OCI-LY1 (cell line): ENCODE measurements at regions not wholly inside any gene's neighbourhood (a gene's known extent, or its start where the extent isn't known, plus 50 kb on each side); places are given as distances from the start of the nearest gene placed in this dataset.

Source experiments
- H2AFZ ChIP-seq: fragments of 200-600 bp; sonication (generic), shearing (Covaris generic); 2 replicates; pipeline ENCODE4 v1.6.0; 2014; ENCODE audit warnings: antibody characterized with exemption, mild to moderate bottlenecking, low read length
- H3F3A ChIP-seq: fragments of 200-600 bp; sonication (generic), shearing (Covaris generic); 2 replicates; pipeline ENCODE4 v1.6.0; 2014; ENCODE audit warnings: mild to moderate bottlenecking, antibody characterized with exemption, low read length, moderate library complexity; ENCODE audit not compliant: insufficient read depth
- H3K27ac ChIP-seq: fragments of 200-600 bp; sonication (generic); 2 replicates; pipeline ENCODE4 v1.5.1; 2014; ENCODE audit warnings: low read length, mixed run types, mild to moderate bottlenecking, low read depth; ENCODE audit not compliant: poor library complexity, severe bottlenecking
- H3K27me3 ChIP-seq: fragments of 200-600 bp; sonication (generic); 2 replicates; pipeline ENCODE4 v1.6.0; 2014; ENCODE audit warnings: antibody characterized with exemption, mild to moderate bottlenecking, low read length, moderate library complexity; ENCODE audit not compliant: insufficient read depth
- H3K36me3 ChIP-seq: fragments of 200-600 bp; sonication (generic); 2 replicates; pipeline ENCODE4 v1.6.1; 2014; ENCODE audit warnings: mild to moderate bottlenecking, antibody characterized with exemption, low read length, moderate library complexity, mixed read lengths; ENCODE audit not compliant: insufficient read depth
- H3K4me1 ChIP-seq: fragments of 200-600 bp; sonication (generic); 2 replicates; pipeline ENCODE4 v1.5.1; 2014; ENCODE audit warnings: mild to moderate bottlenecking, low read length, moderate library complexity; ENCODE audit not compliant: insufficient read depth, severe bottlenecking
- H3K4me2 ChIP-seq: fragments of 200-600 bp; sonication (generic), shearing (Covaris generic); 2 replicates; pipeline ENCODE4 v1.6.1; 2014; ENCODE audit warnings: low read length
- H3K4me3 ChIP-seq: fragments of 200-600 bp; sonication (generic); 2 replicates; pipeline ENCODE4 v1.5.1; 2014; ENCODE audit warnings: low read length, low read depth, mild to moderate bottlenecking, mixed read lengths; ENCODE audit not compliant: poor library complexity, severe bottlenecking
- H3K79me2 ChIP-seq: fragments of 200-600 bp; shearing (Covaris generic); 2 replicates; pipeline ENCODE4 v1.6.1; 2016; ENCODE audit warnings: mixed run types, low read length, mixed read lengths; ENCODE audit not compliant: insufficient read depth
- H3K9ac ChIP-seq: fragments of 200-600 bp; sonication (generic), shearing (Covaris generic); 2 replicates; pipeline ENCODE4 v1.6.1; 2014; ENCODE audit warnings: mild to moderate bottlenecking, low read length, mixed read lengths
- H3K9me2 ChIP-seq: fragments of 200-600 bp; sonication (generic), shearing (Covaris generic); 2 replicates; pipeline ENCODE4 v1.6.1; 2014; ENCODE audit warnings: low read depth, mild to moderate bottlenecking, low read length, mixed read lengths
- H3K9me3 ChIP-seq: fragments of 200-600 bp; shearing (Covaris generic); 2 replicates; pipeline ENCODE4 v1.6.1; 2014; ENCODE audit warnings: low read length, mixed read lengths
- H4K20me1 ChIP-seq: fragments of 200-600 bp; sonication (generic), shearing (Covaris generic); 2 replicates; pipeline ENCODE4 v1.6.0; 2016; ENCODE audit warnings: mild to moderate bottlenecking, low read length; ENCODE audit not compliant: insufficient read depth
- EZH2 ChIP-seq: fragments of 200-600 bp; sonication (generic), shearing (Covaris generic); IDR thresholded peaks from 2 replicates; pipeline ENCODE4 v1.8.0; 2017; ENCODE audit warnings: borderline replicate concordance, mixed run types, mild to moderate bottlenecking, antibody characterized with exemption, low read length, moderate library complexity, mixed read lengths
- TF ChIP-seq, protein P1 (sequence below): fragments of 200-600 bp; sonication (generic), shearing (Covaris generic); IDR thresholded peaks from 2 replicates; pipeline ENCODE4 v1.5.1; 2017; ENCODE audit warnings: mild to moderate bottlenecking, antibody characterized with exemption, low read length, moderate library complexity, mixed read lengths

GRCh38 chr7:53336105-53336668 is 300.8 kb downstream of the POM121L12 start:
- no peak overlapping the region for H3K4me3 ChIP-seq
- no peak overlapping the region for H3K9ac ChIP-seq
- H3K9me3 ChIP-seq, result peaks cover 9% of the 10 kb centered on the region; the same call in 1 of the 2 replicates
- H4K20me1 ChIP-seq, result no peaks in the 10 kb centered on the region
- H3K36me3 ChIP-seq, result no peaks in the 10 kb centered on the region
- TF ChIP-seq EZH2, result no peak
- TF ChIP-seq, protein P1, sequence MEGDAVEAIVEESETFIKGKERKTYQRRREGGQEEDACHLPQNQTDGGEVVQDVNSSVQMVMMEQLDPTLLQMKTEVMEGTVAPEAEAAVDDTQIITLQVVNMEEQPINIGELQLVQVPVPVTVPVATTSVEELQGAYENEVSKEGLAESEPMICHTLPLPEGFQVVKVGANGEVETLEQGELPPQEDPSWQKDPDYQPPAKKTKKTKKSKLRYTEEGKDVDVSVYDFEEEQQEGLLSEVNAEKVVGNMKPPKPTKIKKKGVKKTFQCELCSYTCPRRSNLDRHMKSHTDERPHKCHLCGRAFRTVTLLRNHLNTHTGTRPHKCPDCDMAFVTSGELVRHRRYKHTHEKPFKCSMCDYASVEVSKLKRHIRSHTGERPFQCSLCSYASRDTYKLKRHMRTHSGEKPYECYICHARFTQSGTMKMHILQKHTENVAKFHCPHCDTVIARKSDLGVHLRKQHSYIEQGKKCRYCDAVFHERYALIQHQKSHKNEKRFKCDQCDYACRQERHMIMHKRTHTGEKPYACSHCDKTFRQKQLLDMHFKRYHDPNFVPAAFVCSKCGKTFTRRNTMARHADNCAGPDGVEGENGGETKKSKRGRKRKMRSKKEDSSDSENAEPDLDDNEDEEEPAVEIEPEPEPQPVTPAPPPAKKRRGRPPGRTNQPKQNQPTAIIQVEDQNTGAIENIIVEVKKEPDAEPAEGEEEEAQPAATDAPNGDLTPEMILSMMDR, result no peak
- H3K9me2 ChIP-seq, result no peaks in the 10 kb centered on the region
- no peaks in the 10 kb centered on the region for H3K27me3 ChIP-seq
- peak overlapping the region; percentile 95 for H2AFZ ChIP-seq
- H3K4me2 ChIP-seq, result no peak overlapping the region
- H3K4me1 ChIP-seq, result peaks cover 5% of the 10 kb centered on the region
- no peaks in the 10 kb centered on the region for H3K79me2 ChIP-seq
- H3K27ac ChIP-seq, result no peak overlapping the region
- no peaks in the 10 kb centered on the region for H3F3A ChIP-seq

DNA sequence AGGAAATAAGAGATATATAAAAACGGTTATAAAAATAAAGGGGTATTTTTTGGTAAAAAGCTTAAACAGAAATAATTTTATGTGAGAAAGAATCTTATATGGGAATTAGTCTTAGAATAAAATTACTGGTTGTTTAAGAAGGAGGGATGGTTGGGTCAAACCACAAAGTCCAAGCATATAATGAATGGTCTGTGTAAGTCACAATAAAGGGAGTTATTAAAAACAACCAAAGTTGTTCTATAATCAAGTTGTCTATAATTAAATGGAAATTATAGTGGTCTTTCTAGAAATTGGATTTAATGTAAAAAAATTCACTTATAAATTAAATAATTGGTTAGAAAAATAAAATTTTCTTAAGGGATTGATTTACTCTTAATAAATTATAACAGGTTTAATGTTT is 304.8 kb downstream of the POM121L12 start:
- no peak overlapping the region for H2AFZ ChIP-seq
- H3K4me1 ChIP-seq, result peaks cover 5% of the 10 kb centered on the region
- no peak overlapping the region for H3K27ac ChIP-seq
- H3K9me2 ChIP-seq, result no peaks in the 10 kb centered on the region
- H3K4me2 ChIP-seq, result no peak overlapping the region
- peaks cover 21% of the 10 kb centered on the region for H3K9me3 ChIP-seq
- no peak overlapping the region for H3K9ac ChIP-seq
- H4K20me1 ChIP-seq, result no peaks in the 10 kb centered on the region
- H3K4me3 ChIP-seq, result no peak overlapping the region
- TF ChIP-seq, protein P1, result no peak
- TF ChIP-seq EZH2, result no peak
- H3F3A ChIP-seq, result no peaks in the 10 kb centered on the region
- H3K79me2 ChIP-seq, result no peaks in the 10 kb centered on the region
- H3K27me3 ChIP-seq, result no peaks in the 10 kb centered on the region
- no peaks in the 10 kb centered on the region for H3K36me3 ChIP-seq

GRCh38 chr7:53350241-53350640 is 314.8 kb downstream of the POM121L12 start:
- no peaks in the 10 kb centered on the region for H3K36me3 ChIP-seq
- no peaks in the 10 kb centered on the region for H3F3A ChIP-seq
- H3K4me2 ChIP-seq, result peak overlapping the region; percentile 43
- H4K20me1 ChIP-seq, result no peaks in the 10 kb centered on the region
- H3K9me2 ChIP-seq, result no peaks in the 10 kb centered on the region
- no peaks in the 10 kb centered on the region for H3K79me2 ChIP-seq
- H3K9me3 ChIP-seq, result no peaks in the 10 kb centered on the region
- H3K27ac ChIP-seq, result no peak overlapping the region
- peak overlapping the region; percentile 1; the same call in 1 of the 2 replicates for H2AFZ ChIP-seq
- no peak overlapping the region for H3K9ac ChIP-seq
- peaks cover 7% of the 10 kb centered on the region for H3K4me1 ChIP-seq
- no peak for TF ChIP-seq EZH2
- TF ChIP-seq, protein P1, result peak; percentile 98
- H3K4me3 ChIP-seq, result no peak overlapping the region
- no peaks in the 10 kb centered on the region for H3K27me3 ChIP-seq
